GM19239 (cell line): ENCODE measurements at regions not wholly inside any gene's neighbourhood (a gene's known extent, or its start where the extent isn't known, plus 50 kb on each side); places are given as distances from the start of the nearest gene placed in this dataset.
"Not testable (repeated sequence)": the region's sequence is repeated elsewhere in the genome, so short reads cannot be mapped to it uniquely, and the experiment has no call there.

ENCODE experiments used
- DNase-seq: peaks from one replicate; pipeline ENCODE4 v3.0.0; 2011; ENCODE audit warnings: low spot score; ENCODE audit not compliant: insufficient read length
- FAIRE-seq: peaks from 2 replicates; lab custom pipeline; 2011; peaks lifted over from hg19 to GRCh38; lab: Jason Lieb, UNC

DNA sequence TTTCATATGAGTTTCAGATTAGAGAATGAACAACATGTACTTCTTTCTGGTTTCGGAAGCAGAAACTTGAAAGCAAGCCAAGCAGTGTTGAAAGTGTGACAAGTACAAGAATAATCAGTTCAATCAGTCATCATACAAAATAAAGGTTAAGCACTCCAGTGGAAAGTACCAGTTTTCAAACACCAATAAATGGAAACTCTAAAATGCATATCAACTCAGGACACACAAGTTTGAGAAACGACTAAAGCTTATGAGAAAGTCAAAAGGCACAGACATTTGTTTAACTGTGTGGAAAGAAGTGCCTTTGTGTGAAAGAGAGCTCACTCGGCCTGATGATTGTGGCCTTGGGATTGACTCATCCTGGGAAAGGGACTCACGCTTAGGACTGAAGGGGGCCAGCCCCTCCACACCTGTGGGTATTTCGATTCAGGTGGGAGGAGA is 60.6 kb upstream of the AKR1C1 start:
- DNase-seq, result no peak
- FAIRE-seq, result peak; percentile 49

DNA sequence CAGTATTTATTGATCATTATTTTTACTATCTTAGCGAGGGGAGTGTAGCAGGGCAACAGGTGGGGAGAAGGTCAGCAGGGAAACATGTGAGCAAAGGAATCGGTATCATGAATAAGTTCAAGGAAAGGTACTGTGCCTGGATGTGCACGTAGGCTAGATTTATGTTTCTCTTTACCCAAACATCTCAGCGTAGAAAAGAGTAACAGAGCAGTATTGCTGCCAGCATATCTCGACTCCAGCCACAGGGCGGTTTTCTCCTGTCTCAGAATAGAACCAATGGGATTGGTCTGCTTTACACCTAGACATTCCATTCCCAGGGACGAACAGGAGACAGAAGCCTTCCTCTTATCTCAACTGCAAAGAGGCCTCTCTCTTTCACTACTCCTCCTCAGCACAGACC is 60.1 kb upstream of the AKR1C1 start:
- DNase-seq, FAIRE-seq: not testable (repeated sequence)

DNA sequence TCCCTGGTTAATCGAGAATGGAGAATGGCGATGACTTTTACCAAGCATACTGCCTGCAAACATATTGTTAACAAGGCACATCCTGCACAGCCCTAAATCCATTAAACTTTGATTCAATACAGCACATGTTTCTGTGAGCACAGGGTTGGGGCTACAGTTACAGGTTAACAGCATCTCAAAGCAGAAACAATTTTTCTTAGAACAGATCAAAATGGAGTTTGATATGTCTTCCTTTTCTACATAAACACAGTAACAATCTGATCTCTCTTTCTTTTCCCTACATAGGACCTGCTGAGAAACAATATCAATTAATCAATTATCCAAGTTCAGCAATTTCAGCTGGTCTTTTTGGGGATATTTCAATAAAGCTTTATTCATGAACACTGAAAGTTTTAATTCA is 59.5 kb upstream of the AKR1C1 start:
- not testable (repeated sequence) for DNase-seq, FAIRE-seq

DNA sequence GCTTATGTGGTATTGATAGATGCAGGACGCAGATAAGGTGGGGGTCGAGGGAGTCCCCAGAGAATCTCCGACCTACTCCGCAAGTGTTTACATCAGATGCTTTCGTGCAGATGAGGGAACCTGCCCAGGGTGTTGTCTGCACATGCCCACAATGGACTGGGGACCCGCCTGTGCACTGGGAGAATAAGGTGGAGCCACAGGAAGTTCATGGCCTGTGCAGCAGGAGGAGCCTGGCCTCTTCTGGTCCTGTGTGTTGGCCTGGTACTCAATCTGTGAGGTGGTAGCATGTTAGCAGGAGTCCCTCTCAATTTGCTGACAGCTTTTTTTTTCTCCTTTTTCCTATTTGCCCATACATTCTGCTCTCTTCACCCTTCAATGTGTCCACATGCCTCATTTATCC is 54.1 kb upstream of the AKR1C1 start:
- DNase-seq (no peak), FAIRE-seq (no peak)
